ENCODE measurements at regions not wholly inside any gene's neighbourhood (a gene's known extent, or its start where the extent isn't known, plus 50 kb on each side); places are given as distances from the start of the nearest gene placed in this dataset.

DNA sequence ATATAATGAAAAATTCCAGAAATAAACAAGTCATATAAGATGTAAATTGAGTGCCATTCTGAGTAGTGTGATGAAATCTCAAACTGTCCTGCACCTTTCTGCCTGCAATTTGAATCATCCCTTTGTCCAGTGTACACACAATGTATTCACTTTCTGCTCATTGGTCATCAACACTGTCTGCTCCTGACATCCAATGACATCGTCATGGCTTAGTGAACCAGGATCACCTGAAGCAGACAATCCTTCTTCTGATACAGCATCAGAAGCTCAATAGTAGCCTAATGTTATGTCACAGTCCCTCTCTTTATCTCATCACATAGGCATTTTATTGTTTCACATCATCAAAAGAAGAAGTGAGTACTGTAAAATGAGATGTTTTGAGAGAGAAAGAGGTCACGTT lies 366.3 kb downstream of the RFPL4B start:
- DNase-seq (ENCODE audit: low read depth) = no peak

DNA sequence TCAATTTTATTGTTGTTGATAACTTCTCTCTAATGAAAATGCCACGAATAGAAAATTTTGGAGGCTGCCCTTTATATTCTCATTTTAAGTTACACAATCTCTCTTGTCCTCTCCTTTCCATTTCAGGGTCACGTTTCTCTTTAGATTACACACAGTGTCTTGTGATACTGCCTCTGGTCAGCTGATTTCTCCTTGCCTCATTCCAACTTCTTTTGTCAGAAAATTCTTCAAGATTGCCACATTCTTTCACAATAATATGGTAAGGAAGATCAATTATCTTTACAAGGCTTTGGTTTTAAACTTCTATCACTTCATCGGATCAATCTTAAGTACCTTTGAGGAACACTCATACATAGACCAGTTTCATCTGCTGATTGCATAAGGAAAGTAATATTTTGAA lies 370.3 kb downstream of the RFPL4B start:
- DNase-seq (ENCODE audit: low read depth) = no peak

DNA sequence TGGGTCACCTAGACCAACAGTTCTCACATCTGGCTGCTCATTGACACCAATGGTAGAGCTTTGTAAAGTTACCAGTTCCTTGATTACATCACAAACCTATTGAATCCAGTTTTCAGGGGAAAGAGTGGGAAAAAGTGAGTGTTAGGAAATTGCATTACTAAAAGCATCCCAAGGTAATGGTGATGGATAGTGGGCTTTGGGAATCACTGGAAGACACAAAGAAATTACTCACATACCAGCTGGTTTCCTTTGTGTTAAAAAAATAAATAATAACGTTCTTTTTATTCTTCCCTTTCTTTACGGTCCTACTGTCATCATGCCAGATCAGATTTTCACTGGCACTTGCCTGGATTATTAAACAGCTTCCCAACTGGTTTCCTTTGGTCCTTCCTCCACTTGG lies 370.7 kb downstream of the RFPL4B start:
- DNase-seq (ENCODE audit: low read depth) = no peak

DNA sequence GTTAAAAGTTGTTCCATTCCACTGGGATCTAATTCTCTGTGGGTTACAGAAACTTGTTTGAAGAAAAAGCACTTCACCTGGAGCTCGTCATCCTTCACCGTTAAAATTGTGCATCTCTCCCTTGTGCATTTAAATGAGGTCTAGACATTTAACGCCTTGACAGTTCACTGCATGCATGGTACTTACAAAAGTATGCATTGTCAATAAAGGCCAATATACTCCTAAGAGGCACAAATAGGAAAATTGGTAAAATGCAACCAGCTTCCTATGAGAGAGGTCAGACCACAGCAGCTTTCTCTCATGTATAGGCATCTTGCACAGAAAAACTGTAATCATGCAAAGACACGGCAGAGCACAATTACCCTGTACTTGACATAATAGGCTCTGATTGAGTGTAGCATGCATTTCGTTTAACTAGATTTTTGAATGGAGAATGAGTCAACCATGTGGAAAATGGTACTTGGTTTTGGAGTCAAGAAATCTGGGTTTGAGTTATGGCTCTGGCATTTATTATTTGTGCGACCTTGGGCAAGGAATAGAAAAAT lies 378.5 kb downstream of the RFPL4B start:
- DNase-seq (ENCODE audit: low read depth) = no peak

DNA sequence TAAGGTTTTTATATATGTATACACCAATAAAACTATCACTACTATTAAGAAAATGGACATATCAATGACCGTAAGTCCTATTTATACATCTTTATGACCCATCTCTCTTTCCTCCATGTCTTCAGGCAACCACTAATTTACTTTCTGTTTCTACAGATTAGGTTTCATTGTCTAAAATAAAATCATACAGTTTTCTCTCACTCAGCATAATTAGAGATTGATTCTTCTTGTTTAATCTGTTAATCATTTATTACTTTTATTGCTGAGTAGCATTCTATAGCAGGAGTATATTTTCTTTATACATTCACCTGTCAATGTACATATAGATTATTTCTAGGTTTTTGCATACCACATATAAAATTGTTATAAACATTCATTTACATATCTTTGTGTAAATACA lies 388.0 kb downstream of the RFPL4B start:
- DNase-seq (ENCODE audit: low read depth) = no peak

DNA sequence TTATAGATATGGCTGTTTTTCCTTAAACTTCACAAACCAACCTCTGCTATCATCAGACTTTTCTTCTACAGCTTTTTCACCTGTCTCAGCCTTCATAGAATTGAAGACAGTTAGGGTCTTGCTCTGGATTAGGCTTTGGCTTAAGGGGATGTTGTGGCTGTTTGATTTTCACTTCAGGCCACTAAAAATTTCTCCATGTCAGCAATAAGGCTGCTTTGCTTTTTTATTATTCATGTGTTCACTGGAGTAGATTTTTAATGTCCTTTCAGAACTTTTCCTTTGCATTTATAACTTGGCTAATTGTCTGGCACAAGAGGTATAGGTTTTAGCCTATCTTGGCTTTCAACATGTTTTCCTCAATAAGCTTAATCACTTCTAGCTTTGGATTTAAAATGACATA lies 392.6 kb downstream of the RFPL4B start:
- no peak for DNase-seq (ENCODE audit: low read depth)

DNA sequence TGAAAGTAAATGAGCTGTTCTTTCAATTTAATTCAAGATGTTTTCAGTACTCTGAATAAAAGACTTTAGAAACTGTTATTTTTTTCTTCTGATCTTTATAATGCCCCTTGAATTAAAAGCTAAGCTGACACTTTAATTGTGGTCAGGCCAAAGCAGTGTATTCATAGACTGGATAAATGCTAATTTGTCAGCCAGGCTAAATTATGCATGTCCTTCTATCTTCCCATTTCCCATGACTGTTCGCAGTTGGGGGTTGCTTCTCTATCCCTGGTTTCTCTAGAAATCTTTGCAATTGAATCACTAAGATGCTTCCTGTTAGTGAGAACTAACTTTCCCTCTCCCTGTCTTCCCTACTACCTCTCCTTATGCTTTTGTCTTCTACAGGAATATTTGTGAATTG lies 396.2 kb downstream of the RFPL4B start:
- peak; percentile 1 for DNase-seq (ENCODE audit: low read depth)

DNA sequence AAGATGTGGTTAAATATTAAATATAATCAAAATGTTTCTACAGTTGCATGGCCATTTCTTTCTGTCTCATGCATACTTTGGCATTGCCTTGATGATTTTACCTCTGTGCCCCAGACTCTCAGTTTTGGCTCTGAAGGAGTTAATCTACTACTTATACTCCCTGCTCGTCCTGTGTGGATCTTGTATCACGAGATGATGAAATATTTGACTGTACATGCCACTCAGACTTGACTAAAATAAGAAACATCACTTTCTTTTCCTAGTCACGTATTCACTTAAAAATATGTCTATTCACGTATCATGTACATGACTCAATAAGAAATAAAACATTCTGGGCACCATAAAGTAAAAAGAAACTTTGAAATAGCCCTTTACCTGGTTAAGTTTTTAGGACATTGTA lies 397.7 kb downstream of the RFPL4B start:
- DNase-seq (ENCODE audit: low read depth) = no peak

DNA sequence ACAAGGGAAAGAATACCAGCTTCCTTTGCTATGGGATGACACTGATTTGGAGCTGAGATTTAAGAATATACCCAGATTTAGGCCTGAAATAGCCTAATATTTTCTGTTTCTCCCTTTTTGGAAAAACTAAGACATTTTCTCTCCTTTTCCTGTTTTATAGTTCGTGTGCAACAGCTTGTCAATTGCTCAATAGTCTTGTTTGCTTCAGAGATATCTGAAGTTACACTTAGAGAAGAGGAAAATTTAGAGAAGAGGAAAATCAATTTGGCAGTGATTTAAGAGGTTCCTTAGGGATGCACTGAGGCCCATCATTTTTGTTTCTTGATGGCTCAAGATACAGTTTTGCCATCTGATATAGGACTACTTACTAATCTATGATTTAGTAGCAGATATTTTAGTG lies 398.6 kb downstream of the RFPL4B start:
- DNase-seq (ENCODE audit: low read depth) = no peak

DNA sequence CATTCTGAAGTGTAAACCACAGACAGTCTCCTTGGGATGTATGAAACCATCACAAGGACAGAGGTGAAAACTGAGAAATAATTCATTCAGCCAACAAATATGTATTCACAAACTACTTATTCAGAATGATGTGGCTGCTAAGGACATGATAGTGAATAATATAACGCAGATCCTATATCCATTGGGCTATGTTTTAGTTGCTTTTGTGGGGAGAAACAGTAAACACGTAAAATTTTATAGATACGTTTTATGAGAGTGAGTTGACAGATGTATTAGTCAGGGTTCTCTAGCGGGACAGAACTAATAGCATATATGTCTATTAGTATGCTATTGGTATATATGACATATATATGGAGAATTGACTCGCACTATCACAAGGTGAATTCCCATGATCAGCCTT lies 402.5 kb downstream of the RFPL4B start:
- DNase-seq (ENCODE audit: low read depth) = no peak

DNA sequence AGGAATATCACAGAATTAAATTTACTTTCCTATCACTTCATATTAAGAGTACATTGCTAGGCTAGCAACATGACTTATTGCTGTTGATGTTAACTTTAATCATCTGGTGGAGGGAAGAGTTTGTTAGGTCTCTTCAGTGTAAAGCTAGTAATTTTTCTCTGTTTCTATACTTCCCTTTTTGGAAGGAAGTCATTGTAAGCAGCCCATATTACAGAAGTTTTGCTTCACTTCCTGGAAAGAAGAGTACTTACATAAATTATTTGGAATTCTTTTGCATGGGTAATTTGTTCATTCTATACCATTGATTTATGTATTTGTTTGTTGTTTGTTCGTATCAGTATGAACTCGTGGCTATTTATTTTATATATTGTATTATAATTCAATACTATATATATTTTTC lies 405.2 kb downstream of the RFPL4B start:
- no peak for DNase-seq (ENCODE audit: low read depth)

DNA sequence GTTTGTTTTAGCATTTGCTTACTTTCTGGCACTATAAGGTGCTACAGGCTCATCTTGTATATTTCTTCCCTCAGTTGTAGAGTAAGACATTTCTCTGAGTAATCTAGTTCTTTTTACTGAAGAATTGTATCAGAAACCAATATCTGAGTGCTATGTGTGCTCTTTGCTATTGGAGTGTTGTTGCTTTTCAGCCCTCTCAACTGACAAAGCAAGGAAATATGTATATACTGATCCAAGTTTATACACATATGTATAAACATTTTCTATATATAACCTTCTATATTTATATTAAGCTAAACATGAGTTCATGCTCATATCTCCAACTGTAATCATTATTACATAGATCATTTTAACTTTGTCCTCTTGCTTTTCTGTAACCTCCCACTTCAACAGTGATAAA lies 405.7 kb downstream of the RFPL4B start:
- DNase-seq (ENCODE audit: low read depth) = no peak

DNA sequence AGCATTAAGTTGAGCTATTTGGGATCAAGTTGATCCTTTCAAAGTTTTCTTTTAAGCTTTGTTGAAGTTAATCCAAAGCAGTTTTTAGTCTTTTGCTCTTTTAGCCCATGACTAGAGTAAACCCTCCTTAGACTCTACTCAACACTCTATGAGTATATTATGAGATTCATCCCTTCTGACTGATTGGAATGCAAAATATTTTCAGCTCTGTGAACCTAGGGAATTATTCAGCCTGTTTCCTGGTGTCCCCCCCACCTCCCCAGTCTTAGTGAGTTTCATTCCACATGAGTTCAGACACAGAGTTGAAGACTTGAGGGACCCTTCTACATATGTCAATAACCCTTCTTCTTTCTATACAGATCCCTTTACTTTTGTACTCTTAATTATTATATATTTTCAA lies 413.7 kb downstream of the RFPL4B start:
- no peak for DNase-seq (ENCODE audit: low read depth)

DNA sequence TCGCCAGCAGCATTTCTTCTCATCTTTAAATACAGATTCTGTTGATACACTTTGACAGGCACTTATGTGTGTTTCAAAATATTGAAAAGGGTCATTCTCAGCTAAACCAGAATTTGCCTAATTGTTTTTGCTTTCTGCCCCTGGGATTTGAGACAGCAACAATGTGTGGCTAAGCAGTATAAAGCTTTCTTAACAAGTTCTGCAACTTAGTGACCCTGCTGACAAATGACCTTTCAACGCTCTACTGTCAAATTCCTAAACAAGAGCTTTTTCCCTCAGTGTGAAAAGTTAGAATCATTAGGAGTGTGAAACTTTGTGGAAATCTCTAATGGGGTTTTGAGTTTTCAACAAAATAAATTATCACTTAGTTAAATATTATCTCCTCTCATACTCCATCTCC lies 414.6 kb downstream of the RFPL4B start:
- DNase-seq (ENCODE audit: low read depth) = no peak

DNA sequence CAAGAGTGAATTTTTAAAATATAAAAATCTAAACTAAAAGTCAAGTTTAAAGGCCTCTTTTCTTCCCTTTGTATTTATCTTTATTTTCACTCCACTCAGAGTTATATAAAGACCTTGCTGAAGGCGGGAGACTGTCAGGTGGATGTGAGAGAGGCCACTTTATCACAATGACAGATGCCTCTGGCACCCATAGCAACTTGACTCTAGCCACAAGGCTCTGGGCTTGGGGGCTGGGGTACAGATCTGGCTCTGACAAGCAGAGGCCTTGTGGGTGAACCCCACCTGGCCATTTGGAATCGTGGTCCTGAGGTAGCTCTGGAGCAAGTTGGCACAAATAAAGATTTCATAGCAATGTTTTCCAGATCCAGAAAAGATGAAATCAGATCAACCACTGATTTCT lies 417.2 kb downstream of the RFPL4B start:
- no peak for DNase-seq (ENCODE audit: low read depth)

DNA sequence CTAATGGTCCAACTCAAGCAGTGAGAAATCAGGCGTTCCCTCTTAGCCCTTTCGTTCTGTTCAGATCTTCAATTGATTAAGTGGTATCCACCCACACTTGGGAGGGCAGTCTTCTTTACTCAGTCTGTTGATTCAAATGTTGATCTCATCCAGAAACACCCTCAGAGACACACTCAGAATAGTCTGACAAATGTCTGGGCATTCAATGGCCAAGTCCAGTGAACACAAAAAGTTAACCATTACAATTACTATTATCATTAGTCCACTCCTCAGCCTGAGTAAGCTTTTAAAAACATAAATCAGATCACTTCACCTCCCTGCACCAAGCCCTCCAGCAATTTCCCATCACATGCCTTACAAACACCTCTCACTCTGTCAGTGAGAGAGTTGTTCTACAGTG lies 423.2 kb downstream of the RFPL4B start:
- DNase-seq (ENCODE audit: low read depth) = no peak

DNA sequence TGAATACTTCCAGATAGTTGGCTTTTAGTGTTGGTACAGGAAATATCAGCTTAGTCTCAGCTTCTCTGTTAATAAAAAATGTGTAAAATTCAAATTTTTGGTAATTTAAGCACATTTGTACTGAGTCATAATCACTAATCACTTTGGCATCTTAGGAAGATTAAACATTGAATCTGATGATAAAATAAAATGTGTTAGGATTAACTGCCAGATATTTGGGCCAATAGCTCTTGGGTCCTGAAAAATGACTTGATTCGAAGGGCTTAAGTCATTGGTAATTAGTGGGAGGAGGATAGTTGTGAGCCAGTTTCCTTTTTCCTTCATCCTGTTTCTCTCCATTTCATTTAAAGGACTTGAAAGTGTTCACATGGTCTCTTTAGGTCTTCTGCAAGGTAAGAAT lies 426.1 kb downstream of the RFPL4B start:
- DNase-seq (ENCODE audit: low read depth) = no peak

DNA sequence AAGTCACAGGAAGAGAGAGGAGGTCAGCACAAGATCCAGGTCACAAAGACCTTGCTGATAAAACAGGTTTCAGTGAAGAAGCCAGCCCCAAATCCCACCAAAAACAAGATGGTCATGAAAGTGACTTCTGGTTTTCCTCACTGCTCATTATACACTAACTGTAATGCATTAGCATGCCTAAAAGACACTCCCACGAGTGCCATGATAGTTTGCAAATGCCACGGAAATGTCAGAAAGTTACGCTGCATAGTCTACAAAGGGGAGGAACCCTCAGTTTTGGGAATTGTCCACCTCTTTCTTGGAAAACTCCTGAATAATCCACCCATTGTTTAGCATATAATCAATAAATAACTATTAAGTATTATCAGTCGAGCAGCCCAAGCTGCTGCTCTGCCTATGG lies 427.2 kb downstream of the RFPL4B start:
- DNase-seq (ENCODE audit: low read depth) = no peak

DNA sequence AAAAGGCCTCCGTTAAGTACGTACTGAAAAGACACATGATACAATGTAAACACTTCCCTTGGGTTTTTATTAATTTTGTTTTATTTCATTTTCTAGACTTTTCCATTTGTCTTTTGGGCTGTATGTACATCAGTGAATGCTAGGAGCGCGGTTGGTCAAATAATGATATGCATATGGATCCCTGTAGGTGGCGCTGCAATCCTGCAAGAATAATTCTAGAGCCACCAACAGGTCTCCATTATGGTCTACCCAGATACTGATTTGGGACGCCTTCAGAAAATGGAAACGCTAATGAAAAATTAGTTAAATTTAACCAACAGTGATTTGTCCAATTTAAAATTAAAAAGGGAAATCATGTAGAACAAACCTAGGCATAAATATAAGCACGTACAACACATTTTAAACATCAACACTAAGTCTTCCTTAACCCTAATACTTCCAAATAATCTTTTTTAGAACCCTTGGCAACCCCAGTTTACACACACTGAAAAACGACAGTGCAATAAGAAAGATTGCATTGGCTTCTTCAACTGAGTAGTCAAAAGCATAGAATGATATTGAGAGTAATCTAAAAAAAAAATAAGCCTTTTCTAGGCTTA lies 433.5 kb downstream of the RFPL4B start:
- peak; percentile 75 for DNase-seq (ENCODE audit: low read depth)

DNA sequence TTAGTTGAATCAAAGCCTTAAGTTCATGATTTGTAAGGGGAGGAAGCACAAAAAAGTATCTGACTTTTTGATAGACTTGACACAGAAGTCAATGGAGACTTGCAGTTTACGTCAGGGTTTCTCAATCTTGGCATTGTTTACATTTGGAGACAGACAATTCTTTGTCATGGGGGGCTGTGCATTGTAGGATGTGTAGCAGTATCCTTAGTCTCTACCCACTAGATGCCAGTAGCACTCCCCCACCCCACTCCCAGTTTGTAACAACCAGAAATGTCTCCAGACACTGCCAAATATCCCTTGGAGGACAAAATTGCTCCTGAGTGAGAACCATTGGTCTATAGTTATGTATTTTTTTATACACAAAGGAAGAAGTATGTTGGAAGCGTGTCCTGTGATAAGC lies 434.1 kb downstream of the RFPL4B start:
- DNase-seq (ENCODE audit: low read depth) = peak; percentile 12

DNA sequence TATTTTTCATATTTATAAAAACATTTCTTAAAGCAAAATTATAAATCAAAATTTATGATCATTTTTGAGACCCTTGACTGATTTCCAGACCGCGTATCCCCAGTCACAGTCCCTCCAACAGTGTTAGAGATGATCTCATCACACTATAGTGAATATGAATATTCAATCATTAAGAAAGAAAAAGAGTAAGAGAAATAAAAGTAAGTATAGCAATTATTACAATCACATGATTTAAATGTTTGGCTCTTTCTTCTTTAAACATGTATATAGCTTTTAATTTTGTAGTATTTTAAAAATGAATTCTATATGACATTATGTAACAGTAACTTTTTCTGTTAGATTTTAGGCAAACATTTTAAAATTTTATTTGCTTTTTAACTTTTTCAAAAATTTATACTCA lies 438.3 kb downstream of the RFPL4B start:
- DNase-seq (ENCODE audit: low read depth) = no peak

DNA sequence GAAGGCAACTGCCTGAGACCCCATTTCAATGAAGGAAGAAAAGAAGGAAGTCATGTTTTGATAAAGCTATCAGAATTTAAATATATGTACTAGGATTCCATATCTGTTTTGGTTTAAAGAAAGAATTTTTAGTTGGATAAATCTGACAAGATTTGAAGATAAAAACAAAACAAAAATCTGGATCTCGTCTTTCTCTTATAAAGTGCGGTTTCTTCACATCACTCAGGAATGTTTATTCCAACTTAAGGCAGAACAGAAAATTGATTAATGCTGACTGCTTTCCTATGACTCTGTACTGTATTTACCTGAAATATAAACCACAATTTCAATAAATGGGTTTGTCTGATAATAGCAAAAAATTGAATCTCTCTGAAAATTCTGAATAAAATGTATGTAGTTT lies 439.7 kb downstream of the RFPL4B start:
- no peak for DNase-seq (ENCODE audit: low read depth)

DNA sequence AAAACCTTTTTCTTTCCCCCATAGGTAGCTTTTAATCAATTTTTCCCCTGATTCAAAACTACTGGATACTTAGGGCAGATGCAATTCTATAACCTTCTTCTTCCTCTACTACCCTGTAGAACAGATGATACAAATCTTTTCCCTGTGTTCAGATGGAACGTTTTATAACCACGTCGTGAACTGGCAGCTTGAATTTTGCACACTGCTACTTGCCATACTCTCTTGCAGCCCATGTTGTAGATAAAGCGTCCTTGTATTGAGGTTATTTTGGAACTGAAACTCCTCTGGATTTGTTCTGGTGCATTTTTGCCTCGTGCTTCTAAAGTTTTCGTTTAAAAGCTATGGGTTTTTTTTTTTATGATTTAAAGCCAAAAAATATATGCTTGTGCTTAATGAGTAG lies 440.2 kb downstream of the RFPL4B start:
- no peak for DNase-seq (ENCODE audit: low read depth)

DNA sequence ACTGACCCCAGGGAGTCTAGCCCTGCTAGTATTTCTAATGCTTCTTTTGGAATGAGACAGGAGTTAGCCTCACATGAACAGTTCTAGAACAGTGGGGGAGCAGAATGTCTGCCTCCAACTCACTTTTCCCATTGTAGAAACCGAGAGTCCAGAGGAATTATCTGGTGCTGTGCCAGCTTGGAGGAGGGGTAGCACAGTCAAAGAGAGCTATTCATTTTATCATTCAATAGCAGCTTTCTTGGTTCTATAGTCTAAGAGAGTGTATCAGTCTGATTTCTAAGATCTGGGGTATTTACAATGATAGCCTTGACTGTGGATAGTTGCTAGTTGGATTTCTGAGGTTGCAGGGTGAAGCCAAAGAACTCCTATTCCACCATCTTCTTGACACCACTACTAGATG lies 448.2 kb downstream of the RFPL4B start:
- no peak for DNase-seq (ENCODE audit: low read depth)
